Uterus (tissue), 2 donors: ENCODE measurements at regions not wholly inside any gene's neighbourhood (a gene's known extent, or its start where the extent isn't known, plus 50 kb on each side); places are given as distances from the start of the nearest gene placed in this dataset.

ENCODE experiments used
- POLR2A ChIP-seq, 2 donors: fragments of 450-650 bp; IDR thresholded peaks; one replicate each; pipeline ENCODE4 v1.6.1; 2016; ENCODE audit warnings: antibody characterized with exemption in 2 of 2, mild to moderate bottlenecking in 1 of 2, moderate library complexity in 1 of 2
- TF ChIP-seq, protein P1 (sequence below), 4 experiments: fragments of 200-600 bp in 2 of 4; fragments of 450-650 bp in 2 of 4; sonication (generic) in 2 of 4; IDR thresholded peaks; one replicate each; pipeline ENCODE4 v1.5.1; 2016 to 2019; ENCODE audit warnings: antibody characterized with exemption in 4 of 4, mild to moderate bottlenecking in 2 of 4, moderate library complexity in 1 of 4

DNA sequence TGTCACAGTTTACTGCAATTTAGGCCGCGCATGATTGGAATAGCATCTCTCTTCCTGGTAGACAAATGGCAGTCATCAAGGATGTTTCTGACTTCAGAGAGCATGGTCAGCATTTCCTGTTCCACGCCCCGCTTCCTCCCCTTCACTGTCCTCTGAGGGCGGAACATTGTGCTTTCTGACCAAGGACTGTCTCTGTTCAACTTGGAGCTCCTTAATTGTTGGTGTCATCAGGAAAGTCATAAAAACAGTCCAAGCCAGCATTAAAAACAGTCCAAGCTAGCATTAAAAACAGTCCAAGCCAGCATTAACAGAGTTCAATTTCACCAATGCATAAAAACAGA is 301.3 kb upstream of the IRX4 start:
- TF ChIP-seq, protein P1, sequence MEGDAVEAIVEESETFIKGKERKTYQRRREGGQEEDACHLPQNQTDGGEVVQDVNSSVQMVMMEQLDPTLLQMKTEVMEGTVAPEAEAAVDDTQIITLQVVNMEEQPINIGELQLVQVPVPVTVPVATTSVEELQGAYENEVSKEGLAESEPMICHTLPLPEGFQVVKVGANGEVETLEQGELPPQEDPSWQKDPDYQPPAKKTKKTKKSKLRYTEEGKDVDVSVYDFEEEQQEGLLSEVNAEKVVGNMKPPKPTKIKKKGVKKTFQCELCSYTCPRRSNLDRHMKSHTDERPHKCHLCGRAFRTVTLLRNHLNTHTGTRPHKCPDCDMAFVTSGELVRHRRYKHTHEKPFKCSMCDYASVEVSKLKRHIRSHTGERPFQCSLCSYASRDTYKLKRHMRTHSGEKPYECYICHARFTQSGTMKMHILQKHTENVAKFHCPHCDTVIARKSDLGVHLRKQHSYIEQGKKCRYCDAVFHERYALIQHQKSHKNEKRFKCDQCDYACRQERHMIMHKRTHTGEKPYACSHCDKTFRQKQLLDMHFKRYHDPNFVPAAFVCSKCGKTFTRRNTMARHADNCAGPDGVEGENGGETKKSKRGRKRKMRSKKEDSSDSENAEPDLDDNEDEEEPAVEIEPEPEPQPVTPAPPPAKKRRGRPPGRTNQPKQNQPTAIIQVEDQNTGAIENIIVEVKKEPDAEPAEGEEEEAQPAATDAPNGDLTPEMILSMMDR (IDR thresholded peaks at IDR 0.05) = no peak
- no peak for TF ChIP-seq POLR2A (IDR thresholded peaks at IDR 0.05)
